ENCODE measurements at regions not wholly inside any gene's neighbourhood (a gene's known extent, or its start where the extent isn't known, plus 50 kb on each side); places are given as distances from the start of the nearest gene placed in this dataset.

- Histone ChIP-seq H3K4me3 (ENCODE audit: control extremely low read depth in 1 of 5, extremely low read depth in 1 of 5, insufficient read depth in 1 of 5, low read depth in 2 of 5, low read length in 4 of 5) (no peak overlapping the region), H3K9ac (ENCODE audit: low read length) (no peak overlapping the region), H3K27ac (ENCODE audit: low read length in 2 of 2) (no peak overlapping the region), H3K4me1 (ENCODE audit: control insufficient read depth in 2 of 2, insufficient read depth in 2 of 2, low read length in 2 of 2) (no peaks in the 10 kb centered on the region), H3K4me2 (replicated peaks; ENCODE audit: low read depth, low read length, poor library complexity, severe bottlenecking) (no peak overlapping the region), H3K9me3 (ENCODE audit: control extremely low read depth in 1 of 3, control insufficient read depth in 2 of 3, insufficient read depth in 1 of 3, low read length in 2 of 3) (peaks cover 0 to 8% (median 0%) of the 10 kb centered on the region in 3 donors), H4K20me1 (ENCODE audit: control insufficient read depth, insufficient read depth, low read length, poor library complexity, severe bottlenecking) (no peaks in the 10 kb centered on the region), H3K27me3 (replicated peaks in 1 of 4; ENCODE audit: control extremely low read depth in 1 of 4, control insufficient read depth in 3 of 4, insufficient read depth in 4 of 4, low read length in 3 of 4) (no peaks in the 10 kb centered on the region), H3K36me3 (replicated peaks in 1 of 2; ENCODE audit: control extremely low read depth in 1 of 2, control insufficient read depth in 1 of 2, extremely low read depth in 1 of 2, insufficient read depth in 2 of 2, low read length in 1 of 2) (no peaks in the 10 kb centered on the region), H2AFZ (ENCODE audit: insufficient read depth, low read depth, low read length, poor library complexity, severe bottlenecking) (no peak overlapping the region), H3K79me2 (ENCODE audit: control insufficient read depth, insufficient read depth, low read length) (no peaks in the 10 kb centered on the region)
- no peaks in the 10 kb centered on the region for H3K27me3 Mint-ChIP-seq
- no peaks in the 10 kb centered on the region for H3K4me1 Mint-ChIP-seq
- ATAC-seq (ENCODE audit: low read depth) (no peak), DNase-seq (no peak)
- intact Hi-C loops (cut with micrococcal nuclease): no loop called here
- 100% methylated on average over 1 of the region's 4 CpGs for WGBS (ENCODE audit: insufficient coverage)
- ChIA-PET CTCF (no interaction called here), POLR2A (no interaction called here)
- TF ChIP-seq CTCF (IDR thresholded peaks at IDR 0.05): no peak
- no peak for TF ChIP-seq EZH2 (IDR thresholded peaks at IDR 0.05; ENCODE audit: borderline replicate concordance, insufficient read depth, low read depth, low read length, poor library complexity, severe bottlenecking)
- H3K9me3 Mint-ChIP-seq (ENCODE audit: insufficient read depth): peaks cover 5% of the 10 kb centered on the region
- H3K27ac Mint-ChIP-seq: no peak overlapping the region
- H3K4me3 Mint-ChIP-seq: no peak overlapping the region
Observed at GRCh38 chr4:187499956-187500355, 495.6 kb upstream of the ZFP42 start.

GRCh38 chr4:187500796-187501195 is 494.8 kb upstream of the ZFP42 start:
- H3K36me3 ChIP-seq (replicated peaks in 1 of 2; ENCODE audit: control extremely low read depth in 1 of 2, control insufficient read depth in 1 of 2, extremely low read depth in 1 of 2, insufficient read depth in 2 of 2, low read length in 1 of 2): no peaks in the 10 kb centered on the region
- no peak overlapping the region for H3K4me2 ChIP-seq (replicated peaks; ENCODE audit: low read depth, low read length, poor library complexity, severe bottlenecking)
- no peaks in the 10 kb centered on the region for H3K27me3 Mint-ChIP-seq
- H4K20me1 ChIP-seq (ENCODE audit: control insufficient read depth, insufficient read depth, low read length, poor library complexity, severe bottlenecking): no peaks in the 10 kb centered on the region
- no peak overlapping the region for H3K4me3 Mint-ChIP-seq
- TF ChIP-seq EZH2 (IDR thresholded peaks at IDR 0.05; ENCODE audit: borderline replicate concordance, insufficient read depth, low read depth, low read length, poor library complexity, severe bottlenecking): no peak
- H3K27ac ChIP-seq (ENCODE audit: low read length in 2 of 2): no peak overlapping the region
- peaks cover 5% of the 10 kb centered on the region for H3K9me3 Mint-ChIP-seq (ENCODE audit: insufficient read depth)
- WGBS (ENCODE audit: insufficient coverage): 100% methylated on average over 1 of the region's 1 CpG
- intact Hi-C loops (cut with micrococcal nuclease): no loop called here
- H3K4me1 ChIP-seq (ENCODE audit: control insufficient read depth in 2 of 2, insufficient read depth in 2 of 2, low read length in 2 of 2): no peaks in the 10 kb centered on the region
- no peak overlapping the region for H3K4me3 ChIP-seq (ENCODE audit: control extremely low read depth in 1 of 5, extremely low read depth in 1 of 5, insufficient read depth in 1 of 5, low read depth in 2 of 5, low read length in 4 of 5)
- H3K27me3 ChIP-seq (replicated peaks in 1 of 4; ENCODE audit: control extremely low read depth in 1 of 4, control insufficient read depth in 3 of 4, insufficient read depth in 4 of 4, low read length in 3 of 4): no peaks in the 10 kb centered on the region
- ChIA-PET POLR2A (no interaction called here), CTCF (no interaction called here)
- no peaks in the 10 kb centered on the region for H3K79me2 ChIP-seq (ENCODE audit: control insufficient read depth, insufficient read depth, low read length)
- no peak for ATAC-seq (ENCODE audit: low read depth)
- no peak for DNase-seq
- no peak overlapping the region for H3K9ac ChIP-seq (ENCODE audit: low read length)
- peaks cover 0 to 14% (median 0%) of the 10 kb centered on the region in 3 donors for H3K9me3 ChIP-seq (ENCODE audit: control extremely low read depth in 1 of 3, control insufficient read depth in 2 of 3, insufficient read depth in 1 of 3, low read length in 2 of 3)
- H3K4me1 Mint-ChIP-seq: no peaks in the 10 kb centered on the region
- no peak overlapping the region for H2AFZ ChIP-seq (ENCODE audit: insufficient read depth, low read depth, low read length, poor library complexity, severe bottlenecking)
- H3K27ac Mint-ChIP-seq: no peak overlapping the region

Measured in B cell (primary cell).